OCI-LY7 (cell line): ENCODE measurements at regions not wholly inside any gene's neighbourhood (a gene's known extent, or its start where the extent isn't known, plus 50 kb on each side); places are given as distances from the start of the nearest gene placed in this dataset.

Source experiments
- BruUV-seq: library from RNA; stranded (reverse); fragments of 400-500 nt; replicated peaks from 2 replicates; lab custom pipeline; 2021; lab: Mats Ljungman, UMichigan
- CTCF ChIA-PET: fragments of 300-600 bp; sonication (Branson Sonifier 250); formaldehyde crosslinking; loops from one replicate; lab custom pipeline; 2022; ENCODE audit warnings: antibody characterized with exemption; ENCODE audit not compliant: unreplicated experiment; lab: Charles Lee
- POLR2A ChIA-PET: fragments of 300-600 bp; sonication (Branson Sonifier 250); formaldehyde crosslinking; loops from one replicate; lab custom pipeline; 2022; ENCODE audit warnings: antibody characterized with exemption; lab: Charles Lee
- DNase-seq: peaks from one replicate; pipeline ENCODE4 v3.0.0-alpha.2; 2015; ENCODE audit warnings: low spot score
- H2AFZ ChIP-seq: fragments of 200-600 bp; sonication (generic), shearing (Covaris generic); 2 replicates; pipeline ENCODE4 v1.6.1; 2014; ENCODE audit warnings: mild to moderate bottlenecking, antibody characterized with exemption, low read length, moderate library complexity
- H3K27ac ChIP-seq: fragments of 200-600 bp; sonication (generic); 2 replicates; pipeline ENCODE4 v1.5.1; 2014; ENCODE audit warnings: mixed run types, low read depth, mild to moderate bottlenecking, moderate library complexity, low read length, inconsistent platforms; ENCODE audit not compliant: poor library complexity, severe bottlenecking
- H3K36me3 ChIP-seq: fragments of 200-600 bp; sonication (generic); 2 replicates; pipeline ENCODE4 v1.6.1; 2014; ENCODE audit warnings: mild to moderate bottlenecking, antibody characterized with exemption, low read length, moderate library complexity, mixed read lengths; ENCODE audit not compliant: insufficient read depth
- H3K4me1 ChIP-seq: fragments of 200-600 bp; sonication (generic); 2 replicates; pipeline ENCODE4 v1.5.1; 2014; ENCODE audit warnings: mild to moderate bottlenecking, low read length; ENCODE audit not compliant: insufficient read depth, poor library complexity, severe bottlenecking
- H3K4me2 ChIP-seq: fragments of 200-600 bp; sonication (generic); 2 replicates; pipeline ENCODE4 v1.6.1; 2014; ENCODE audit warnings: mild to moderate bottlenecking, low read length
- H3K4me3 ChIP-seq: fragments of 200-600 bp; sonication (generic); 2 replicates; pipeline ENCODE4 v1.5.1; 2014; ENCODE audit warnings: mild to moderate bottlenecking, low read depth, low read length; ENCODE audit not compliant: poor library complexity, severe bottlenecking
- H3K79me2 ChIP-seq: fragments of 200-600 bp; sonication (generic); 2 replicates; pipeline ENCODE4 v1.6.1; 2016; ENCODE audit warnings: low read depth, mild to moderate bottlenecking, low read length, moderate library complexity, mixed read lengths; ENCODE audit not compliant: insufficient read depth
- H3K9me2 ChIP-seq: fragments of 200-600 bp; sonication (generic); 2 replicates; pipeline ENCODE4 v1.6.1; 2016; ENCODE audit warnings: mild to moderate bottlenecking, low read length, mixed read lengths; ENCODE audit not compliant: insufficient read depth
- H3K9me3 ChIP-seq: fragments of 200-600 bp; sonication (generic); 2 replicates; pipeline ENCODE4 v1.6.1; 2014; ENCODE audit warnings: mild to moderate bottlenecking, mixed run types, low read length, mixed read lengths
- H4K20me1 ChIP-seq: fragments of 200-600 bp; sonication (generic); 2 replicates; pipeline ENCODE4 v1.6.1; 2014; ENCODE audit warnings: mild to moderate bottlenecking, antibody characterized with exemption, low read length, moderate library complexity, mixed read lengths; ENCODE audit not compliant: insufficient read depth
- EZH2phosphoT487 ChIP-seq: fragments of 200-600 bp; sonication (generic); IDR thresholded peaks from 2 replicates; pipeline ENCODE4 v1.6.1; 2018; ENCODE audit warnings: low read depth, borderline replicate concordance, mild to moderate bottlenecking, mixed run types, antibody characterized with exemption, low read length, moderate library complexity, mixed read lengths
- intact Hi-C: fragments of 100-400 bp; cut with micrococcal nuclease; formaldehyde crosslinking; loops from one replicate; pipeline ENCODE4 v1.10.0; 2022; ENCODE audit not compliant: unreplicated experiment
- TF ChIP-seq, protein P1 (sequence below): fragments of 200-600 bp; sonication (generic); conservative IDR thresholded peaks from 2 replicates; pipeline ENCODE4 v1.5.1; 2014; ENCODE audit warnings: mild to moderate bottlenecking, antibody characterized with exemption, low read length, moderate library complexity, mixed read lengths

DNA sequence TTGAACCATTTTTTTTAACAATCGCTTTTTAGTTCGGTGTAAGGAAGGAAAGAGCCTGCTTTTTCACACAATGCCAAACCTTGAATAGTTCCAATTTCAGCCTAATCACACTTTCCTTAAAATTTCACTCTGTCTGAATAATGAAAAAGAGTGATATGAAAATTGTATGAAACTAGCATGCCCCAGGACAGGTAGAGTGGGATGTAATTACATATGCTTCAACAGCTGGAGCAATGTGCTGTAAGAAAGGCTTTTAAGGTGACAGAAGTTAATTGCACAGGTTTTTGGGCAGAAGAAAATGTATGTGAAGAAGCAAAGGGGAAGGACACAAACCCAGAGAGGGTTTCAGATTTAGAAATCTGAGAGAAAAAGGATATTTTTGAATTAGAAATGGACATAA is 184.0 kb downstream of the DSC3 start:
- Histone ChIP-seq H3K4me2 (no peak overlapping the region), H3K9me3 (no peaks in the 10 kb centered on the region), H3K36me3 (no peaks in the 10 kb centered on the region), H3K4me1 (no peaks in the 10 kb centered on the region), H3K79me2 (no peaks in the 10 kb centered on the region), H4K20me1 (no peaks in the 10 kb centered on the region), H3K27ac (no peak overlapping the region), H3K9me2 (no peaks in the 10 kb centered on the region), H3K4me3 (no peak overlapping the region), H2AFZ (no peak overlapping the region)
- intact Hi-C loops = no loop called here
- no peak for DNase-seq
- CTCF ChIA-PET = no interaction called here
- TF ChIP-seq, protein P1, sequence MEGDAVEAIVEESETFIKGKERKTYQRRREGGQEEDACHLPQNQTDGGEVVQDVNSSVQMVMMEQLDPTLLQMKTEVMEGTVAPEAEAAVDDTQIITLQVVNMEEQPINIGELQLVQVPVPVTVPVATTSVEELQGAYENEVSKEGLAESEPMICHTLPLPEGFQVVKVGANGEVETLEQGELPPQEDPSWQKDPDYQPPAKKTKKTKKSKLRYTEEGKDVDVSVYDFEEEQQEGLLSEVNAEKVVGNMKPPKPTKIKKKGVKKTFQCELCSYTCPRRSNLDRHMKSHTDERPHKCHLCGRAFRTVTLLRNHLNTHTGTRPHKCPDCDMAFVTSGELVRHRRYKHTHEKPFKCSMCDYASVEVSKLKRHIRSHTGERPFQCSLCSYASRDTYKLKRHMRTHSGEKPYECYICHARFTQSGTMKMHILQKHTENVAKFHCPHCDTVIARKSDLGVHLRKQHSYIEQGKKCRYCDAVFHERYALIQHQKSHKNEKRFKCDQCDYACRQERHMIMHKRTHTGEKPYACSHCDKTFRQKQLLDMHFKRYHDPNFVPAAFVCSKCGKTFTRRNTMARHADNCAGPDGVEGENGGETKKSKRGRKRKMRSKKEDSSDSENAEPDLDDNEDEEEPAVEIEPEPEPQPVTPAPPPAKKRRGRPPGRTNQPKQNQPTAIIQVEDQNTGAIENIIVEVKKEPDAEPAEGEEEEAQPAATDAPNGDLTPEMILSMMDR = no peak
- TF ChIP-seq EZH2phosphoT487 = no peak
- POLR2A ChIA-PET = no interaction called here
- no TSS peak for BruUV-seq

DNA sequence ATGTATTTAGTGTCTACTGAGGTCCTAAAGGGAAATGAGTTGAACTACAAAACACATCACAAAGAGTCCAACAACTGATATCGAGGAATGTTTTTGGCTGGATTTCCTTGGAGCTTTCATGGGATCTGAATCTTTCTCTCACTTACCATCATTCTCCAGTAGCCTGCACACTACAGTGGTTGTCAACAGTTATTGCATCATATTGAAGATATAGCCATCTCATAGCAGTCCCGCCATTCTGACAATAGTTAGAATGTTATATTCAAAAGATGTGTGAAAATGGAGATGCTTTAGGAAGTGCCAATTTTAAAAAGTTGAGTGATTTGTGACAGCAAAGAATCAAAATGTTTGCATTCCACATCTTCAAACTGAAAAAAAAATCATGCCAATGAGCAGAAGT is 186.8 kb downstream of the DSC3 start:
- Histone ChIP-seq H3K4me3 (no peak overlapping the region), H3K4me2 (no peak overlapping the region), H3K4me1 (no peaks in the 10 kb centered on the region), H4K20me1 (no peaks in the 10 kb centered on the region), H3K36me3 (no peaks in the 10 kb centered on the region), H3K27ac (no peak overlapping the region), H3K79me2 (no peaks in the 10 kb centered on the region), H2AFZ (no peak overlapping the region), H3K9me3 (no peaks in the 10 kb centered on the region), H3K9me2 (no peaks in the 10 kb centered on the region)
- DNase-seq = no peak
- intact Hi-C loops = no loop called here
- TF ChIP-seq EZH2phosphoT487 = no peak
- TF ChIP-seq, protein P1 = no peak
- ChIA-PET CTCF (no interaction called here), POLR2A (no interaction called here)
- BruUV-seq = no TSS peak

DNA sequence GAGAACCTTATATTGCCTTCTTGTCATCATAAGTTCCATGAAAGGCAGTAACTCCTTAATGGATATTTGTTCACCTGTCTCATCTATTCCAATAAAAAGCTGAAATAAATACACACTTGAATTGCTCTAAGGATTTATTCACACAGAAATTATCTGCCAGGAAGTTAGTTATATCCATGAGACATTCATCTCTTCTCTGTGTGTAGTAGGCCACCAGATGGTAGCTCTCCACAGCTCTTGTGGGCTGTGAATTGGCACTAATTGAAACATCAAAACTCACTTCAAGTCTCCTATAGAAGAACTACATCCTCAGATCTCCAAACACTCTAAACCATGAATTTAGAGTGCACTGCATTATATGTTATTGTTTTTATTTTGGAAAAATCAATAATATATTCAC is 189.6 kb downstream of the DSC3 start:
- Histone ChIP-seq H3K4me3 (no peak overlapping the region), H3K27ac (no peak overlapping the region), H3K36me3 (no peaks in the 10 kb centered on the region), H3K4me1 (no peaks in the 10 kb centered on the region), H2AFZ (no peak overlapping the region), H4K20me1 (no peaks in the 10 kb centered on the region), H3K79me2 (no peaks in the 10 kb centered on the region), H3K9me3 (no peaks in the 10 kb centered on the region), H3K9me2 (no peaks in the 10 kb centered on the region), H3K4me2 (no peak overlapping the region)
- POLR2A ChIA-PET = interaction anchor here (0.5 kb wide), 1 partner anchor 981 kb away, joined by 5 read pairs; no protein-coding TSS in a partner anchor
- no peak for DNase-seq
- CTCF ChIA-PET = no interaction called here
- no TSS peak for BruUV-seq
- no peak for TF ChIP-seq EZH2phosphoT487
- TF ChIP-seq, protein P1 = no peak
- intact Hi-C loops = no loop called here
